NCI-H2171 (cell line): ENCODE measurements at regions not wholly inside any gene's neighbourhood (a gene's known extent, or its start where the extent isn't known, plus 50 kb on each side); places are given as distances from the start of the nearest gene placed in this dataset.
"Not testable (repeated sequence)": the region's sequence is repeated elsewhere in the genome, so short reads cannot be mapped to it uniquely, and the experiment has no call there.

Source experiments
- DNase-seq: peaks from one replicate; lab custom pipeline; 2025; lab: John Stamatoyannopoulos, UW

DNA sequence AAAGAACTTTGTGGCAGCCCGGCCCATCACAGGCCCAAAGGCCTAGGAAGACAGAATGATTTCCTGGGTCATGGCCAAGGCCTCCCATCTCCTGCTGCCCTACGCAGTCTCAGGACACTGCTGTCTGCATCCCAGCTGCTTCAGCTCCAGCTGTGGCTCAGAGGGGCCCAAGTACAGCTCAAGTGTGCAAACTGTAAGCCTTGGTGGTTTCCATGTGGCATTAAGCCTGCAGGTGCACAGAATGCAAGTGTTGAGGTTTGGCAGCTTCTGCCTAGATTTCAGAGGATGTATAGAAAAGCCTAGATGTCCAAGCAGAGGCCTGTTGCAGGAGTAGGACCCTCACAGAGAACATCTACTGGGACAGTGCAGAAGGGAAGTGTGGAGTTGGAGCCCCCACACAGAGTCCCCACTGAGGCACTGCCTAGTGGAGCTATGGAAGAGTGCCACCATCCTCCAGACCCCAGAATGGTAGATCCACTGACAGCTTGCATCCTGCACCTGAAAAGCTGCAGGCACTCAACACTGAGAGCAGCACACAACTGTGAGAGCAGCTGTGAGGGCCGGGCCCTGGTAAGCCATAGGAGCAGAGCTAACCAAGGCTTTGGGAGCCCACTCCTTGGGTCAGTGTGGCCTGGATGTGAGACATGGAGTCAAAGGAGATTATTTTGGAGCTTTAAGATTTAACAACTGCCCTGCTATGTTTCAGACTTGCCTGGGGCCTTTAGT lies 208.2 kb upstream of the CMC1 start:
- no peak for DNase-seq

DNA sequence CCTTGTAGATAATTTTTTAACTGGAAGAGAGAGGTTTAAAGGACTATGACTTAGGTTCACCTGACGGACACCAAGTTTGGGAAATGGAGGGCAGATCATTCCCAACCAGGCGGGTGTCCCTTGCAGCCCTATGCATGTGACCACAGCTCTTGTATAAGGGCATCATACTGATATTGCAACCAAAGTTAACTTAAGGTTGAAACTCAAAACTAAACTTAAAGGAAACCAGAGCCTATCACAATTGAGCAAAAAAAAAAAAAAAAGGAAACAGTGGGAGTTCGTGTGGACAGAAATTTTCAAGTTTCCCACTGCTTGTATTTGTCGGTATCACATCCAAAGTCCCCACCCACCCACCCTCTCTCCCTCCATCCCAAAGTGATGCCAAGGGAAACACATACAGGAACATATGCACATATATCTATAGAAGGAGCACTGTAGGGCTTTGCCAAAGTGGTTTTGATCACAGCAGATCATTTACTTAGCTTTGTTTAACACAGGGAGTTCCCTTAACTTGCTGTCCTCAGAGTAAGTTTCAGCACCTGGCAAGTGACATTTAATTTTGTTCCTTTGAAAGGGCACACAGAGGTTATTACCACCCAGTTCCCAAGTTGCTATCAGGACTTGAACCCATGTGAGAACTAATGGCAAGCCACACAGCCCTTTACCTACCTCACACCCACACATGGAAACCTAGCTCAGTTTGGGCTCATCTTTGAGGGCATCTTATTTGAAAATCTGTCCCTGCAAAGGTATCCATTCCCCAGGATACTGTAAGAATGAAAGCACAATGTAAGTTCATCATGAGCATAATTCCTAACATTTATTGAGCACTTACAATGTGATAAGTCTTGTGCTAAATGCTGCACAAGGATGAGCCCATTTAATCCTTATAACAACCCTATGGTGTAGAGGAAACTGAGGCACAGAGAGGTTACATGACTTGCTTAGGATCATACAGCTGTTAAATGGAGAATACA lies 204.5 kb upstream of the CMC1 start:
- DNase-seq: no peak

DNA sequence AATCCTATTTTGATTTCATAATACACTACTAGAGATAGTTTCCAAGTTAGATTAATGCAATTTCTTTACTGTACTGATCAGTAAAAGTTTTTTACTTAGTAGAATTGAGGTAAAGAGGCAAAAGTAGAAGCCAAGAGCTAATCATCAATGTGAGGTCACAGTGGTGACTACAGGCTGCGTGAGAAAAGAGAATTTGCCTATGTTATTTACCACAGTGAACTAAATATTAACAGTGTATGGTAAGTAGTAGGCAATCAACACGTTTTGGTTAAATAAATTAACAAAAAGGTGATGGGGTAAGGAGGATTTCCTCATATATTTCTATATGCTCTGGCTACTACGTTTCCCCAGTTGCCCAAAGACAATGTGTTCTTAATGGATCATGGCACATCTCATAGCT lies 202.2 kb upstream of the CMC1 start:
- no peak for DNase-seq

DNA sequence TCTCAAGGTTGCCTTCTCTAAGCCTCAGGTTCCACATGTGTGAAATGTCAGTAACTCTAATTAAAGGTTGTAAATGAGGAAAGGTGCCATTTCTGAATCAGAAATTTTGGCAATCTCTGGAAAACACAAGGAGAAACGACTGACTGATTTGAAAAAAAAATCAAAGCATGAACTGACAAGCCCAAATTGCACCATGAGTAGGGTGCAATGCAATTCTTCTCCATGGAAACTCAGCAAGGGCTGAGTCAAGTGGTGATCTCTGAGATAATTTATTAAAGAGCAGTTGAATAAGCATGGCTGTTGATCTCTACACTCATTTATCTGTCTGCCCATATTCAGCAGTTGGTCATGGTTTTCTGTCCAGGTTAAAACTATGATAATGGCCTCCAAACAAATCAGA lies 201.6 kb upstream of the CMC1 start:
- DNase-seq: no peak

DNA sequence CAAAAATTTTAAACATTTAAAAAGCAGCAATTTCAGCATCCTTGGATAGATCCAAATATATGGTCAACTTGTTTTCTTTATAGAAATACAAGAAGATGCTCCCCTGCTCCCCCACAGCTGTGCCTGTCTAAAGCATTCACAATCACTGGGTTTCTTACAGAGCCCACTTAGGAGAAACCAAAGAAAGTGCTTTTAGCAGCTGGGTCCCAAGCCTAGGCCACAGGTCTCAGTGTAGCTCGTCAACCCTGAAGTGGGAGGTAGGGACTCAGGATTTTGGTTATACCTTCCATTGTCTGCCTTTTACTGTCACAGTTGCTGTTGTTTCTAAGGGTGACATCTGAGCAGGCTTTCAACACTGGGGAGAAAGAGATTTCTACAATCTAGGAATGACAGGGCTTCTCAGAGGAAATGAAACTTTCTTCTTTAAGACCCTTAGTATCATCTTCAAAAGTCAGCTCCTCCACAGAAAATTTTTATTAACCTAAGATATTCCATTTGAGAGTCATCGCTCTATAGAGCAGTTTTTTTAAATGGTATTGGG lies 199.3 kb upstream of the CMC1 start:
- no peak for DNase-seq

DNA sequence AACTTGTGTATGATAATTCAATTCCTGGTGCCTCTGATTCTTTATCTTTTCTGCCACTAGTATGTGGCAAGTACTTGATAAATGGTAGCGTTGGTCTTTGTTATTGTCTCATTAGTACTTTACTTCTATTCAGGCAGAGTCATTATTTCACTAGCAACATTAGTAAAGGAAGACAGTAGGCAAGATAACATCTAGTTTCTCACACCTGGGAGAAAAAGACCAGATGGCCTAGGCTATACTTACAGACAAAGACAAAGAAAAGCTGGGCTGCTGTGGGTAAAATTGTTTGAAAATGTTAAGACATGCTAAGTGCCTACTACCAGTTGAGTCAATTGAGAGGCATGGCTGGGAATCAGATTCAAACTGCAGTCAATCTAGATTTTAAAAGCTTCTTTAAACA lies 198.7 kb upstream of the CMC1 start:
- DNase-seq: no peak

DNA sequence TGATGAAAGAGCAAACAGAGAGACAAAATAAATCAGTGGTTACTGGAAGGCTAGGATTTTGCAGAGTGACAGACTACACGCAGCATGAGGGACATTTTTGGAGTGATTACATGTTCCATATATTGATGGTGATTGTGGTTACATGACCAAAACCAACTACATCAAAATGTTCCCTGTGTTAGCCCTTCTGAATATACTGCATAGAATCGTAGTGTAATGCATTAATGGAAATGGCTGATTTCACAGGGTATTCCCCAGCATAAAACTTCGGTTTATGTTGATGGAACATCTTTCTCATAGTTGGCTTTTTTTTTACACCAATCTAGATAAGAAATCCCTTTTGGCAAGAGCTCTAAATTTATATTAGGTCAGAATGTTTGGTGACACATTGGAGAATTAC lies 191.3 kb upstream of the CMC1 start:
- DNase-seq: no peak

DNA sequence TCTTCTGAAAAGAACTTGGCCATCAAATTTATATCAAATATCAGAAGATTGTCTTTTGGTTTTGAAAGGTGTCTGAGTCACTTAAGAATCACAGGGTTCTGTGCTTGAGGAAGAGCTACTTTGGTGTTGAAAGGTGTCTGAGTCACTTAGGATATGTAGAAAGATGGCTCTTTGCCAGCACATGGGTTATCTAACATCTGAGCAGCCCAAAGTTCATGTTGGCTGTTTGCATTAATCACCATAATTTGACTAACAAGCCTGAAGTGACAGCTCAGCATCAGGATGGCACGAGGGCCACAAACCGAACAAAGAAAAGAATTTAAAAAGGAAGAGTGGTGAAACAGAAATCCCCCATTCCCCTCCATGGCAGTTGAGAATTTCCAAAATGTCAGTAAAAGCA lies 190.5 kb upstream of the CMC1 start:
- DNase-seq: no peak

DNA sequence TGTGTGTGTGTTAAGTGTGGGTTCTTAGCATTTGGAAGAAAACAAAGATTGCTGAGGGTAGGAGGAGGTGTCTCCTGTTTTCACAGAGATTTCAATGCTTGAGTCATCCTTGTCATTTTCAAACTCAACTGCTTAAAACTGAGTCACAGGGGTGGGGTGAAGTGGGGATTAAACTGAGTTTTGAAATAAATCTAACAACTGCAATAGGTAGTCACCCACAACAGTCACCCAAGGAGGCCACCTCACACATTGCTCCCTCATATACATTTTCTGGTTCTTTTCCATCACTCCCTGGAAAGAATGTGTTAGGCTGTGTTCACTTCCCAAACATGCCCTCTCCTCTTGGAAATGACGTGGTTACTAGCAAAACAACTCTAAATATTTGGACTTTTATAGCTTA lies 187.7 kb upstream of the CMC1 start:
- no peak for DNase-seq

DNA sequence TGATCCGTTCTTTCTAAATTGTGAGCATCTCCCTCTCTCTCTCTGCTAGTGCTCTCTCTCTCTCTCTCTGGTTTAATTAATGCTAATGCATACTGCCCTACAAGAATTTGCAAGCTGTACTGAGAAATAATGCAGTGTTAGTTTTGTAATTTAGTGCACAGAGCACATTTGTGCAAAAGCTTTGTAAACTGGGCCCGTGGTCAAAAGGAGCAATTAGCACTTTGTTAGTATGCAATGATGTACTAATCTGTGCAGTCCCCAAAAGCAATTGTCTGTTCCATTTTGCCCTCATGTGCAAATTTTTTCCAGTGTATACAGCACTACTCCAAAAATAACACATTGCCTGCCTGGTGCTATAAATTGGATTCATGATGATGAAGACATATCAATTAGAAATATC lies 184.6 kb upstream of the CMC1 start:
- no peak for DNase-seq

DNA sequence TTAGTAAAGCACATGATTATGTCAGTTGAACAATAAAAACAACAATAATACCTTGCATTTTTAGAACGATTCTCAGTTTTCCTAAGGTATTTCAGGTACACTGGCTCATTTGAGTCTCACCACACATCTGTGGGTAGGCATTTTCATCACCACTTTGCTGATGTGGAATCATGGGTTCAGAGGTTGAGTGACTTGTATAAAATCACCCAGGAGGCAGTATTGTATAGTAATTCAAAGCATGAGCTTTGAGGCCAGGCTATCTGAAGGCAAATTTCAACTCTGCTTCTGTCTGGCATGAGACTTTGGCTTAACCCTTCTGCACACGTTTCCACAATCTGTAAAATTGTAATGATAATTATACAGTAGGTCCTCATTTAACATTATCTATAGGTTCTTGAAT lies 183.9 kb upstream of the CMC1 start:
- no peak for DNase-seq

DNA sequence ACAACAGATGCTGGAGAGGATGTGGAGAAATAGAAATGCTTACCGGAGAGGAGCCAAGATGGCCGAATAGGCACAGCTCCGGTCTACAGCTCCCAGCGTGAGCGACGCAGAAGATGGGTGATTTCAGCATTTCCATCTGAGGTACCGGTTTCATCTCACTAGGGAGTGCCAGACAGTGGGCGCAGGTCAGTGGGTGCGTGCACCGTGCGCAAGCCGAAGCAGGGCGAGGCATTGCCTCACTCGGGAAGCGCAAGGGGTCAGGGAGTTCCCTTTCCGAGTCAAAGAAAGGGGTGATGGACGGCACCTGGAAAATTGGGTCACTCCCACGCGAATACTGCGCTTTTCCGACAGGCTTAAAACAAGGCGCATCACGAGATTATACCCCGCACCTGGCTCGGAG lies 182.2 kb upstream of the CMC1 start:
- not testable (repeated sequence) for DNase-seq

DNA sequence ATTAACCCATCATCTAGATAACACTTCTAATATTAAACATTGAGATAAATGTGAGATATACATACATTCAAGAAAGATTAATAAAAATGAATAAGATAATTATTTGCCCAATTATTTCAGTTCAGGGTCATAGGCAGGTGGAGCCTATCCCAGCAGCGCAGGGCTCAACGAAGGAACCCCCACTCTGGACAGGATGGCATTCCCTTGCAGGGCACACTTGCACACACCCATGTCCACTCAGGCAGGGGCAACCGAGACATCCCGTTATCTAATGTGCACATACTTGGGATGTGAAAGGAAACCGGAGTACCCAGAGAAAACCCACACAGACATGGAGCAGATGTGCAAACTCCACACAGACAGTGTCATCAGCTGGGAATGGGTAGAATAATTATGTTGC lies 175.4 kb upstream of the CMC1 start:
- no peak for DNase-seq

DNA sequence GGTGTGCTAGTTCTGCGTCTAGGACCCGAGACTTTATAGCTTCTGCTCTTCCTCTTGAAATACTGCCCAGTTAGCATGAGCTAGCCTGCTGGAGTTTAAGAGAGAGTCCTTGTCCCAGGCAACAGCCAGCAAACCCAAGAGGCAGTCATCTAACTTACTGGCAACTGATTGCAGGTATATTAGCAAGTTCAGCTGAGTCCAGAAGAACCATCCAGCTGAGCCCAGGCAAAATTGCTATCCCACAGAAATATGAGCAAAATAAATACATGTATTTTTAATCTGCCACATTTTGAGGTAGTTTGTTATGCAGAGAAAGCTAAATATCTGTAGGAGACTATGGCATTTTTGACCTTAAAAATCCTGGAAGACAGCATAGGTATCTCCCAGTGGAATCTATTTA lies 174.4 kb upstream of the CMC1 start:
- DNase-seq: no peak

DNA sequence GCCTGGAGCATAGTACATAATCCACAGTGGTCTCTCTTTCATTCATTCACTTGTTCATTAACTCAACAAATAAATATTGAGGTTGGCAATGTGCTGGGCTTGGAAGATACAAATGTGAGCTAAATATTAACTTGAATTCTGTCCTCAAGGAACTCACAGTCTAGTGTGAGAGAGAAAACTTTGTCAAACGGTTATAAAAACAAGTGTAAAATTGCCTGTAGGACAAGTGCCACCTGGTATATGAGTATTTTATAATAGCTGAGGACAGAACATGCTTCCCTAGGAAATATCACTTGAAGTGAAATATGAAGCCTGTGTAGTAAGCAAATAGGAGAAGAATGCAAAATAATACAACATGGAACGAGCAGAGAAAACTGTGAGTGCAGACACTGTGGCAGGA lies 173.1 kb upstream of the CMC1 start:
- no peak for DNase-seq

DNA sequence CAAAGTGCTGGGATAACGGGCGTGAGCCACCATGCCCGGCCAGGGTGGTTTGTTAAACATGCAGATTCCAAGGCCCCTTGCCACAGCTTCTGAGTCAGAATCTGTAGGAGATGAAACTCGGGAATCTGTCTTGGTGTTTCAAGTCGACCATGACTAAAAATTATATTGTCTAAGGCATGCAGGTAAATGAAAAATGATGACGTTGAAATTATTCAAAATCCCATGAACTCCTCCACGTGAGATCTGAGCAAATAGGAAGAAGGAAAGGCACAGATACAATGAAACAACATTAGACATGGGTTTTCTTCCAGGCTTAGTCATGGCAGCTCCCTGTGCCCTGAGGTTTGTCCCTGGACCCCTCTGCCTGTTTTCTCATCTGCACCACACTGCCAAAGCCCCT lies 172.0 kb upstream of the CMC1 start:
- no peak for DNase-seq

DNA sequence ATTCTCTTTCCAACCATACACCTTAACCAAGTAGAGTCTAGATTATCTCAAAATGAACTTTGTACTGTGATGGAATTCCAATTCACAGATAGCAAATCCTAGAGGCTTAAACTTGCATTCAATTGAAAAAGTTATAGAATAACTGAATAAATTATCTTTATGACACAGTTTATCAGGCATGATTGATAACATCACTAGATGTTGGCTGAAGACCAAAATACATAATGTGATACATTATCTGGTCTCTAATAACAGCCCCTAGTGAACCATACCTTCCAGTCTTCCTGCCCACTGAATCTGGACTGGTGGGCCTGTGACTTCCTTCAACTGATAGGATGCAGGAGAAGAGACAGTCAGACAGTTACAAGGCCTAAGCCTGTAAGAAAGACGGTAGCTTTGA lies 165.2 kb upstream of the CMC1 start:
- no peak for DNase-seq

DNA sequence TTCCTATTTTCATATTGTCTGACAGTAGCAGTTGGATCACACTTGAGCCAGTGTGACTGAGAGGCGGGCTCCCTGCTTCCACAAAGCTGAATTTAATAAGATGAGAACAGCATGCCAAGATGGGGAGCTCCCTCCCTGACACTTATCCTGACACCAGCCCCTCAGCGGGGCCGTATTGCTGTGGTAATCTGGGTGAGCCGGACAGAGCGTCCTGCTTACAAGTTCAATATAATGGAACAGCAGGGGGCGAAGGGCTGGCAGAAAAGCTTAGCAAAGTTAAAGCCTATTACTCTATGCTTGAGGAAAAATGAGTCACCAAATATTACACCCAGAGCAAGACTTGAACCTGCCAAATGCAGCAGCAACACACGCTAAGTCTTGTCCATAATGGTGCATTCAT lies 163.8 kb upstream of the CMC1 start:
- no peak for DNase-seq

DNA sequence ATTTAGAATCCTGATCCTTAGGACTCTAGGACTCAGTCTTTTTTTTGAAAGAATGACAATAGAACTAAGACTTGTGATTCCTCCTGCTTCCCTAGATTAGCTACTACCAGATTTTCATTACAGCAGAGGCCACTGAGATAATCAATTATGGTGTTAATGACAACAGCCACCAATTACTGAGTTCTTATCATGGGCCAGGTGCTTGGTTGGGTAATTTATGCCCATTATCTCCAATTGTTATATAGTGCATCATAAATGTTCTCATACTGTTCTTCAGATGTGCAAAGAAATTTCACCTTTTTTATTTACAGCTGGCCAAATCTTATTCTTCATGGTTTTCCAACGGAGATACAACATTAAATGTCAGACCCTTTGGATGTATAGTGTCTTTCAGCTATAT lies 162.9 kb upstream of the CMC1 start:
- no peak for DNase-seq

DNA sequence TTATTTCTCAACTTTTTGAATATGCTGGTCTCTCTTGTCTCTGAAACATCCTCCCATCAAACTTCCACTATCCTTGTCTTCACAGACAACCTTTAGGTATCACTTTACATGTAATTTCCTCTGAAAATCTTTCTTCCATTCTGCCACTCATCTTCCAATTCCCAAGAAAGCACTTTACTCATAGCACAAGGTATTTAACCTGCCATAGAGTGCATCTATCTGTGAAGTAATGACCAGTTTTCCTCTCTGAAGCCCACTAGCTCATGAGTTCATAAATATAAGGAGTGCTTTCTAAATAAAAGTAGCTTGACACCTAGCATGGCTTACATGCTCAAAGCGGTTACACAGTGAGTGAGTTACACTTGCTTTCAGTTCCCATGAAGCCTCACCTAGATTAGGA lies 160.7 kb upstream of the CMC1 start:
- no peak for DNase-seq

DNA sequence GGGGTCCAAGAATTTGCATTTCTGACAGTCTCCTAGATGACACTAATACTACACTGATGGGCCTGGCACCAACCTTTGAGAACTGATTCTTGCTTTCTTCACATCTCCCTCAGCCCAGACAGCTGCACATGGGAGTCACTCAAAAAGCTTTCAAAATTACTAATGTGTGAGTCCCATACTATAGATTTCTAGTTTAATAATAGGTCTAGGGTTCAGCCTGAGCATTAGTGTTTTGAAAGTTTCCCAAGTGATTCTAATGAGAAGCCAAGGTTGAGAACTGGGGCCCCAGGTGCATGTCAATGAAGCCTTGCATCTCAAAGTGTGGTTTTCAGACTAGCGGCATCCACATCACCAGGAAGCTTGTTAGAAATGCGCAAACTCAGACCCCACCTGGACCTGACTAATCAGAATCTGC lies 159.9 kb upstream of the CMC1 start:
- no peak for DNase-seq

DNA sequence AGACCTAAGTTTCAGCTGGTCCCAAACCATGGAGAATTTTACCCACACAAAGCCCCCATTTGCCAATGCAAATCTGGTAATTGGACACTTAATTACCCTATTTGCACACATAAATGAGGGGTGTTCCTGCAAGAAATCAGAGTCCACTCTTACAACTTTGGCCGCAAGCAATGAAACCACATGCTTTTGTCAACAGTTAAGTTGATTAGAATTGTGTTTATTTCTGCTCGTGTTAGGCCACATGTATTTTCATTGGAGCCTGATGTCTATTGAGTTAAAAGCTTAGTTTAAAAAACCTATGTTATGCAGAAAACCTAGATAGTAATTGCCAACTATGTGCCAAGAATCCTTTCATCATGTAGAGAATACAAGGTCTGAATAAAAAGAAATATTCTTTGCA lies 153.8 kb upstream of the CMC1 start:
- DNase-seq: no peak

DNA sequence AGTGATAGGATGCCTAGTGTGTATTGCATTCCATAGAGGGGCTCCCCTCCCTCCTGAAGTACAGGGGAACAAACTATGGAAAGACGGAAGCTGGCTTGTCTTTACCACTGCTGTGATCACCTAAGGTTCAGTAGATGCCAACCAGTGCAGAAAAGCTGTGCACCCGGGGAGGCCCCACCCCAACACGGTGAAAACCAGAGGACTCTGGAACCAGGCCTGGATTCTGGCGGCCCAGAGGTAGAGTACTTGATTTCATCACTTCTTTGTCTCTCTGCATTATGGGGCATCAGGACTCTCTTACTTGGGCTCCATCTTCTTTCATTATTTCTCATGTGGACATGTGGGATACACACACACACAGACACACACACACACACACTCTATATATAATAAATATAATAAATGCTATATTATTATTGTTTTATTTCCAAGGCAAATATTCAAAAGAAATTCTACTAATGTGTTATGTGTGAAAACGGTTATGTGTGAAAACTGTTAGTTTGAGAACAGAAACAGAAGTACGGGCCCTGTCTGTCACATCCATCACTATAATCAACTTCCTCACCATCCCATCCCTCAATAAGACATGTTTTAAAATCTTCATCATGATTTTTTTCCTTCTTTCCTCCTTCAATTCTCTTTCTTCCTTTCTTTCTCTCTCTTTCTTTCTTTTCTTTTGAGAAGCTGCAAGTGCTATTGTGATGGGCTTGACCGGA lies 152.4 kb upstream of the CMC1 start:
- no peak for DNase-seq
